Heart left ventricle (tissue), 13 donors: ENCODE measurements at regions not wholly inside any gene's neighbourhood (a gene's known extent, or its start where the extent isn't known, plus 50 kb on each side); places are given as distances from the start of the nearest gene placed in this dataset.

Experiments
- POLR2A ChIP-seq, 2 donors: fragments of 450-650 bp; IDR thresholded peaks; one replicate each; pipeline ENCODE4 v1.6.1; 2017; ENCODE audit warnings: antibody characterized with exemption in 2 of 2, mild to moderate bottlenecking in 2 of 2, moderate library complexity in 2 of 2
- TF ChIP-seq, protein P1 (sequence below), 12 donors: fragments of 200-600 bp; sonication (generic) in 4 of 12; IDR thresholded peaks; one replicate each; pipeline versions ENCODE4 v1.5.0 to v1.8.0; 2018 to 2022; ENCODE audit warnings: antibody characterized with exemption in 12 of 12, mild to moderate bottlenecking in 5 of 12
- donor health status: ischemic (EF 13 %, LVEDD 7.1; RV severe dilation, severe dysfunction).
- donor health status: DM: no; HTN: yes; CAD: no.
- donor health status: DM: no; HTN: no; CAD: no.
- donor health status: ischemic (EF 25% LVEDD 6.9; RV normal size, moderate dysfunction).
- donor health status: ischemic (EF 25% LVEDD 5.7; RV mildly dilated, moderate dysfunction).
- donor health status: ischemic (EF 35%, LVEDD 5.7; RV mildly dilated, moderate dysfunction).
- donor health status: nonischemic (EF 11% LVEDD 7.7; RV severe dilation, severe dysfunction).
- donor health status: DM: yes; HTN: yes; CAD: no.
- donor health status: PGD.
- donor health status: ischemic (EF 29% LVEDD 5.4; RV normal size, mild dysfunction).
- donor health status: nonischemic (EF 23%, LVEDD 6.1; RV moderate dilation, normal function).

DNA sequence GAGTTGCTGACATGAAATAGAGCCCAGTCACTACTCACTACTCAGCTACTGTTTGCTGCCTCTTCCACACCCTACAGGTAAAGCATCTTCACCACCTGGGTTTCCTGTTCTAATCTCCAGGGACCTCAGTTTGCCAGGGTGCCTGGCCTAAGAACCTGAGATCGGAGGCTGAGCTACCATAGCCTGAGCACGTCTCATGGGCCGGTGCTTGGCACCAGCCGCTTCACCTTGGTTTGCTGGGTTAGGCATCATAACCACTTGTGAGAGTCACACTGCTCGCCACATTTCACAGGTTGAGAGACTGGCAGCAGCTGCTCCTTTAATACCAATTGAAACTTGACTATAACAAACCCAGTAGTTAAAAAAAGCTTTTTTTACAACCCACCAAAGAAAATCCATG lies 75.1 kb downstream of the EMX2 start:
- TF ChIP-seq, protein P1, sequence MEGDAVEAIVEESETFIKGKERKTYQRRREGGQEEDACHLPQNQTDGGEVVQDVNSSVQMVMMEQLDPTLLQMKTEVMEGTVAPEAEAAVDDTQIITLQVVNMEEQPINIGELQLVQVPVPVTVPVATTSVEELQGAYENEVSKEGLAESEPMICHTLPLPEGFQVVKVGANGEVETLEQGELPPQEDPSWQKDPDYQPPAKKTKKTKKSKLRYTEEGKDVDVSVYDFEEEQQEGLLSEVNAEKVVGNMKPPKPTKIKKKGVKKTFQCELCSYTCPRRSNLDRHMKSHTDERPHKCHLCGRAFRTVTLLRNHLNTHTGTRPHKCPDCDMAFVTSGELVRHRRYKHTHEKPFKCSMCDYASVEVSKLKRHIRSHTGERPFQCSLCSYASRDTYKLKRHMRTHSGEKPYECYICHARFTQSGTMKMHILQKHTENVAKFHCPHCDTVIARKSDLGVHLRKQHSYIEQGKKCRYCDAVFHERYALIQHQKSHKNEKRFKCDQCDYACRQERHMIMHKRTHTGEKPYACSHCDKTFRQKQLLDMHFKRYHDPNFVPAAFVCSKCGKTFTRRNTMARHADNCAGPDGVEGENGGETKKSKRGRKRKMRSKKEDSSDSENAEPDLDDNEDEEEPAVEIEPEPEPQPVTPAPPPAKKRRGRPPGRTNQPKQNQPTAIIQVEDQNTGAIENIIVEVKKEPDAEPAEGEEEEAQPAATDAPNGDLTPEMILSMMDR (IDR thresholded peaks at IDR 0.05): no peak
- TF ChIP-seq POLR2A (IDR thresholded peaks at IDR 0.05): no peak
